Tibial nerve (tissue), 3 donors: ENCODE measurements at regions not wholly inside any gene's neighbourhood (a gene's known extent, or its start where the extent isn't known, plus 50 kb on each side); places are given as distances from the start of the nearest gene placed in this dataset.

ENCODE experiments used
- EP300 ChIP-seq, 2 donors: sonication (generic); formaldehyde crosslinking; IDR thresholded peaks; one replicate each; pipeline ENCODE4 v1.6.1; 2017; ENCODE audit warnings: antibody characterized with exemption in 2 of 2, mild to moderate bottlenecking in 1 of 2
- POLR2A ChIP-seq, 2 donors: fragments of 450-650 bp; IDR thresholded peaks; one replicate each; pipeline ENCODE4 v1.6.1; 2017; ENCODE audit warnings: antibody characterized with exemption in 2 of 2, mild to moderate bottlenecking in 2 of 2, moderate library complexity in 2 of 2

- TF ChIP-seq POLR2A (IDR thresholded peaks at IDR 0.05) (no peak), EP300 (IDR thresholded peaks at IDR 0.05) (no peak)
These were observed 1041.3 kb downstream of the AMY1C start for GRCh38 chr1:104791030-104791429.
